HG02885 (cell line): ENCODE measurements at regions not wholly inside any gene's neighbourhood (a gene's known extent, or its start where the extent isn't known, plus 50 kb on each side); places are given as distances from the start of the nearest gene placed in this dataset.
"Not testable (repeated sequence)": the region's sequence is repeated elsewhere in the genome, so short reads cannot be mapped to it uniquely, and the experiment has no call there.

Experiments
- ATAC-seq: cut with Tn5 transposase; IDR thresholded peaks from one replicate; pipeline ENCODE4 v1.9.1; 2021; ENCODE audit warnings: mild to moderate bottlenecking; ENCODE audit not compliant: unreplicated experiment, poor library complexity

DNA sequence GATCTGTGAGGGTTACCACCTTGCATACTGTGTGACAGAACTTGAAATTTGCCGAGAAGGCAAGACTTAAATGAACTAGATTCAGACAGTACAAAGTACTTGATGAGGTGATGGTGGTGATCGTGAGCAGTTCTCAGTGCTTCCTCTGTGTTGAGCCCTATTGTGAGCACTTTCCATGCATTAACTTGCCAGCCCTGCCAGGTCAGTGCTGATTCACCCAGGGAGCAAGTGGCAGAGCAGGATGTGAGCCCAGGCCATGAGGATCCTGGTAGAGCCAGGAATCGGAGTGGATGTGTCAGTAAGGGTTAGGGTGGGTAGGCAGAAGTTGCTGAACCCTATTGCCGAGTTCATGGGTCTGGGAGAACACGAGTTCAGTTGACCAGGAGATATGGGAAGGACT is 4545.7 kb upstream of the TPTE start:
- ATAC-seq, result not testable (repeated sequence)

- ATAC-seq, result not testable (repeated sequence)
Measured at GRCh38 chr21:5997586-5997985, 4523.8 kb upstream of the TPTE start.

DNA sequence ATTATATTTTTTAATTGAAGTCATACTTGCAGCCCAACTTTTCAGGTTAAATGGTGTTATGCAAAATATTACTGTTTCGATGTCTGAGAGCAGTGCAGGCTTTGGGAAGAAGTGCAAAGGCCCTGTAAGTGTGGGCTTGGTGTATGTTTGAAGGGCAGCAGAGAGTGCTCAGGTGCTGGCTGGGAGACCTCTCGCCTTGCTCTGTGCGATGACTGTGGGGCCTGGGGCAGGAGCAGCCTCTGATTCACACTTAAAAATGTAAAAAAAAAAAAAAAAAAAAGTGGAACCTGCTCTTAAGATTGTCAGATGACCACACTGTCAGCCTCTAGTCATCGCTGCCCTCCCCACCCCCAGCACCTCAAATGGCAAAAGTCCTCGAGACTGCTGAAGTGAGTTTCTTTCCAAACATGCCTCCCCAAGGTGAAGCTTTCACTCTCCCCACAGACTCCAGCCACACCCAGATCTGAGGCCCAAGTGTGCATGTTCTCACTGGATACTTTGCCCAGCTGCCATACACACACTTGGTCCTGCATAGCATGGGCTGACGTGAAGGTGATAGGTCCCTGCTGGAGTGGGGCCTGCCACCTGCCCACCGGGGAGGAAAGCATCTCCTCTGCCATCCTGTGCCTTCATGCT is 4505.8 kb upstream of the TPTE start:
- not testable (repeated sequence) for ATAC-seq

GRCh38 chr21:6020460-6020859 is 4500.9 kb upstream of the TPTE start:
- ATAC-seq, result not testable (repeated sequence)

DNA sequence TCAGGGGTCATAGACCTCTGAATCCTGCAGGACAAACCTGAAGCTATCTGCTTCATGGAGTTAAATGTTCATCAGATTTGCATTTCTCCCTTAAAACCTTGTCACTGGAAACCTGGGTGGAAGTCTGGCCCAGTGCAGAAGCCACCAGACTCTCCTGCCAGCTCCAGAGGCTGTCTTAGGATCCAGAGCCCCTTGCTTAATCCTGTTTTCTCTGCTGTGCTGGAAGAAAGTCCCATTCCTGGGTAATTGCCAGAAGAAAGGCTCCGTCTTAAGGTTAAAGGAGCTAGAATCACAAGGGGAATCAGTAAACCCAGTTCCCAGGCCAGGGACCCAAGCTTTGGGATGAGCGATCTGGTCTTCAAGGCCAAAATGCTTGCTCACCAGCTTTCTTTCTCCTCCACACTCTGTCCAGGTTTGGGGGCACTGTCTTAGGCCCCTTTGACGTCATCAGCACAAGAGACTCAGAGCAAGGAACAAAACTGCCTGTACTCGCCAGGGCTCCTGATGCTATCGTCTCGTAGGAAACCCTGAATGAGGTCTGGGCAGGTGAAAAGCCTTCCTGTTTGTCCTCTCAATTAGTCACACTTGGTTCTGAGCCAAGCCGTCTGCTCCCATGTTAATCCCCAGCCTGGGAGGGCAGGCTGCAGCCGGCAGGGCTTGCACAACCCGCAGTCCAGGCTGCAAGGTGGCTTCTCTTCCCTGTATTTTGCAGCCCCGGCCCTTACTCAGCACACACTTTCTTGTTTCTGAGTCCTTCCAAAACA is 4500.2 kb upstream of the TPTE start:
- ATAC-seq, result not testable (repeated sequence)

- ATAC-seq, result not testable (repeated sequence)
Measured at GRCh38 chr21:6021717-6022270, 4499.6 kb upstream of the TPTE start.

DNA sequence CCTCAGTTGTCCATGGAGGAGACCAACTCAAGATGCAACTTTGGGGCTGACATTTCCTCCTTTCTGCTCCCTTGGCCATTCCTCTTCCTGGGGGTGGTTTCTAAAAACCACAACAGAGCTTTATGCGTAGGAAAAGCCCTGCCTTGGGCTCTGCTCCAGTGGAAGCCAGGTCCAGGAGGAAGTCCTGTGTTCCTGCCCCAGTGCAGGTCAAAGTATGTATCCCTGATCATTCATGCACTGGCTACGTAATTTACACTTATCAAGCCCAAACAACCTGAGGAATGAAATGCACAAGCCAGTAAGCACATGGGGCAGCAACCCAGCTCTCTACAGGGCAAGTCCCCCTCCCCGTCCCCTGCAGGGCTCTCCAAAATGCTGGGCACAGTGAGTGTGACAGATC is 4498.1 kb upstream of the TPTE start:
- ATAC-seq, result not testable (repeated sequence)

DNA sequence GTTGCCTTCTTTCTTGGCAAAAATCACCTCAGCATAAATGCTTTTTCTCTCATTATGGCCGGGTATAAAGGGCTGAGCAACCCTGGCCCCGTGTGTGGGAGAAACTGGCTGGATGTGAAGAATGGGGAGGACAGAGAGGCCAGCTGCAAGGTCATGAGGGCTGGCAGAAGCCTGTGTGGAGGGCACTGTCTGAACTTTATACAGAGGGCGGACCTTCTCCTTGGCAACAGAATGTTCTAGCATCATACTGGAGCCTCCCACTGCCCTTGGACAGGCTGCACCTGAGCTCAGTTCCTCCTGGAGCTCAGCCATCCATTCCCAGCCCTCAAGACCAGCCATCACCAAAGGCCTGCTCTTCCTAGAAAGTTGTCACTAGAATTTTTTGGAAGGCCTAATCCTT is 4496.2 kb upstream of the TPTE start:
- ATAC-seq, result not testable (repeated sequence)

DNA sequence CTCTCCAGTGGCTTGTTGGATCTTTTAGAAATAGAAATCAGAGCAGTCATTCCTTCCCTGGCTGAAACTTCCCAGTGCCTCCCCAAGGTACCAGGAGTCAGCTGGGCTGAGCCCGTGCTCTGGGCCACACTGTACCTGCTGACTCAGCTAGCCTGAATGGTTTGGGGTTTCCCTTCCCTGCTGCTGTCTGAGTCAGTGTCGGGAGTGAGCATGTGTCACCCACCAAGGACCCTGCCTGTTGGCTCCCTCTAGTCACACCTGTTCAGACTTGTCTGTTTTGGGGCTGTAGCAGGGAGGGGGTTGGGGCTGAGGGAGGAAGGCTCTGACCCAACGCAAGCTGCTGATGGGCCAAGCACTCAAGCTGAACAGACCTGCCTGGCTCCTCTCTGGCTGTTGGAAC is 4493.9 kb upstream of the TPTE start:
- ATAC-seq, result not testable (repeated sequence)

DNA sequence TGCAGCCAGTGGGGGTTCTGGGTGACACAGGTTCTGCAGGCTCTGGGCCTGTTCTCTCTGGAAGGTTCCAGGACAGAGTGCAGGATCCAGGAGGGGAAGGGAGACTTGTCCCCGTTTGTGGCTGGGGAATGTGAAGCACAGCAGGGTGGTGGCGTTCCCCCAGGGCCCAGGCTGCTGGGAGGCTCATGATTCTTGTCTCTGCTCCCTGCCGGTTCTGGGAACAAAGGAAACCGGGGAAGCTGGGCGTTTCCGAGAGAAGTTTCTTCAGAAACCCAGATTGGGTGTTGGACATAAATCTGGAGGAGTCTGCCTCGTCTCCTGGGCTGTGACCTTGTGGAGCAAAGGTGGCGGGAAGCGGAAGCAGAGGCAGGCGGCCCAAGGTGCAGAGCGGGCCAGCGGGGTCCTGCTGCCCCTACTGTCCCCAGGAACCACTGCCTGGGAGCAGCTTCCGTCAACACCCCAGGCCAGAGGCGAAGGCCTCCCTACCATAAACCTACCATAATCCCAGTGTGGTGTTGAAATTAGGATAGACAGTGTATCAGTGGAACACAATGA is 4487.2 kb upstream of the TPTE start:
- not testable (repeated sequence) for ATAC-seq

- not testable (repeated sequence) for ATAC-seq
Measured at GRCh38 chr21:6034820-6035473, 4486.4 kb upstream of the TPTE start.

GRCh38 chr21:6035474-6036155 is 4485.8 kb upstream of the TPTE start:
- not testable (repeated sequence) for ATAC-seq

DNA sequence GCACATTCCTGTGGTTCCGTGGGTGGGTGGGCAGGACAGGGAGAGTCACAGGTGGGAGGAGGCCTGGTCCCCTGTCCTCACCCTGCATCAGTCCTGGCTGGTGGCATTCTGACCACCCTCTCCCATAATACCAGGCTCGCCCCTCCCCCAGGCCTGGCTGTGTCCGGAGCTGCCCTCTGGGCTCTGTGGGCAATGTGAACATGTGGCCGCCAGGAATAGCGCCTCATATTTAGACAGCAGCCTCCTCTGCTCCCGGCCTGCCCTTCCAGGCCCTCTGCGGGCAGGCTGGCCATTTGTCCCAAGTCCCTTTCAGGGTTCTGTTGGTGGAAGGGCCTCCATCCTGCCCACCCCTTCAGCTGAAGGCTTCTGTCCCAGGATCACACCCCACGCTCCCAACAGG is 4482.2 kb upstream of the TPTE start:
- not testable (repeated sequence) for ATAC-seq

DNA sequence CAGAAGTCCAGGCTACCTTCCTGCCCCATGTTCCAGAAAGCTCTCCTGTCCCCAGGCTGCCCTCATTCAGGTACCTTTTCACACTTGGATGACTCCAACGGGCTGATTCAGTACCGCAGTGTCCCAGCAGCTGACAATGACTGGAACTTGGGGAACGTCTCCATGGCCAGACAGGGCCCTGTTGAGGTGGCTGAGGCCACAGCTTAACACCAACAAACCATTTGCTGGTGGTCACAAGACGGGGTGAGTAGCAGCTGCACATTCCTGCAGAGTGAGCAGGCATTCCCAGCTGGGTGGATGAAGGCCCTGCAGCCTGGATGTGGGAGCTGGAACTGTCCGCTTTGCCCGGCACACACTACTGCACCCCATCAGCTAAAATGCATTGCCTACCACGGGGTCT is 4481.3 kb upstream of the TPTE start:
- not testable (repeated sequence) for ATAC-seq

DNA sequence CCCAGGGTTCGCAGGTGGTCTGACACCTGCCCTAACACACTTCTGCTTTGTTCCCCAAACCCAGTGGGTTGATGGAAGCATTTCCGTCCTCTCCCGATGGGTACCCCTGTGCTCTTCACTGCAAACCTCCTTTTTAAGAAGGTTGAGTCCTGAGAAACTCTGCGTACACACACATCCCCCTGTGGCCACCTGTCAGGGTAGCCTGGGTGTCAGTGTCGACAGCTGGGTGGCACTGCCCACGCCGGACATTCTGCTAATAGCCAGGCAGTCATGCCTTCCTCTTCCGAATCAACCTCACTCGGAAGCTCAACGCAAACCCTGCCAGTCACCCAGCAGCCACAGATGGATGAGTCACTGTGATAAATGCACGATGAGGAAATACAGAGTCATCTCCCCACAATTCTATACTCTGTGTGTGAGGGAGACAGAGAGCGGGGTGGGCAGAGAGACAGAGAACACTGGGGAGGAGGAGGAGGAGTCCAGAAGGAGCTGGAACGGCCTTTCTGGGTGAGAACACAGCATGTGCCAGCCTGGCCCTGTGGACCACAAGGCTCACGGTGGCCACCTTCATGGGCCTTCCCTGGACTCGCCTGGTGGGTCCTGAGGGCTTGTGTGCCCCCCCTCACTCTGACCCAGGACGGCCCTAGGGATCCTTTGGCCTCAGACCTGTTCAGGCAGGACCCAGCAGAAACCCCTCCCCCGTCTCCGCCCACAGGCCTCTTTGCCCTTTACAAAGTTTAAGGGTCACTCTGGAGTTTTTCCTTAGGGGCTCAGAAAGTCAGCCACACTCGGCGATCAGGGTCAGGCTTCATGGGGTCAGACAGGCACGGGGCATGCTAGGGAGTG is 4477.7 kb upstream of the TPTE start:
- ATAC-seq, result not testable (repeated sequence)

GRCh38 chr21:6044695-6045094 is 4476.7 kb upstream of the TPTE start:
- ATAC-seq, result not testable (repeated sequence)

- not testable (repeated sequence) for ATAC-seq
Measured at GRCh38 chr21:6049930-6050329, 4471.5 kb upstream of the TPTE start.

GRCh38 chr21:6052109-6052508 is 4469.3 kb upstream of the TPTE start:
- ATAC-seq, result not testable (repeated sequence)

DNA sequence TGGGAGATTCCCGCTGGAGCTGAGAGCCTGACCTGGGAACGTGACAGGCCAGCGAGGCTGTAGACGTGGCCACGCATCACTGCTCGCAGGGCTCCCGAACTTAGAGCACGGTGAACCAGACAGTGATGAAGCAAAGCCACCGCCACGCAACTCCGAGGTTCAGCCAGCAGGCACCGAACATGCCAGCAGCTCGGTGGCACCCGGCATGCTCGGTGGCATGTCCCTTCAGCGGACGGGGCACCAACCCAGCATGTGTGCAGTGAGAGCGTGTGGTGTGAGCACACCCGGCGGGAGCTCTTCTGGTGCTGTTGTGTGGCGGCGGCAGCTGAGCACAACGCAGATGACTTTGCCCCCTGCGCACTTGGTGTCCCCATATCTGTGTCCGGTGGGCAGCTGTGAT is 4468.2 kb upstream of the TPTE start:
- ATAC-seq, result not testable (repeated sequence)
